Activated T-helper 9 cell treated with anti-CD3 and anti-CD28 coated beads, Interleukin-2, amount 50 U/mL, for 16 hours (primary cell): ENCODE measurements at regions not wholly inside any gene's neighbourhood (a gene's known extent, or its start where the extent isn't known, plus 50 kb on each side); places are given as distances from the start of the nearest gene placed in this dataset.
"Not testable (repeated sequence)": the region's sequence is repeated elsewhere in the genome, so short reads cannot be mapped to it uniquely, and the experiment has no call there.

Source experiments
- DNase-seq: peaks from one replicate; pipeline ENCODE4 v3.0.0-alpha.2; 2020; ENCODE audit warnings: low read depth

DNA sequence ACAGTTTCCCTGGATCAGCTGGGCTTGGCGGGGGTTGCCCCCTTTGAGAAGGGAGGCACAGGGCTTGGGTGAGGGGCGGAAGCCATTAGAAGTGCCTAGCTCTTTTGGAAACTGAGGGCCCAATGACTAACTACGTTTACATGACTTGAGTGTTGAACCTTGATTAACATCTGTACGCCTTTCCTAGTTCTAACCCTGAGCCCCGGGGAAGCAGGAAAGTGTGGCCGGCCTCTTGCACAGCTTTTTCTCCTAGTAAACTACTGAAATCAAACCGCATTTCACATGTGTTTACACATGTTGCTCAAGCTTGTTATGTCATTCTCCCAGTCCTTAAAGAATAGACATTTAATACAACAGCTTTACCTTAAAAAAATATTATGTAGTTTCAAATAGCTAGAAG lies 1356.4 kb upstream of the TMEM132C start:
- DNase-seq: no peak

- no peak for DNase-seq
Measured at GRCh38 chr12:126912111-126912510, 1354.9 kb upstream of the TMEM132C start.

GRCh38 chr12:126914170-126914793 lies 1352.7 kb upstream of the TMEM132C start:
- DNase-seq: no peak

DNA sequence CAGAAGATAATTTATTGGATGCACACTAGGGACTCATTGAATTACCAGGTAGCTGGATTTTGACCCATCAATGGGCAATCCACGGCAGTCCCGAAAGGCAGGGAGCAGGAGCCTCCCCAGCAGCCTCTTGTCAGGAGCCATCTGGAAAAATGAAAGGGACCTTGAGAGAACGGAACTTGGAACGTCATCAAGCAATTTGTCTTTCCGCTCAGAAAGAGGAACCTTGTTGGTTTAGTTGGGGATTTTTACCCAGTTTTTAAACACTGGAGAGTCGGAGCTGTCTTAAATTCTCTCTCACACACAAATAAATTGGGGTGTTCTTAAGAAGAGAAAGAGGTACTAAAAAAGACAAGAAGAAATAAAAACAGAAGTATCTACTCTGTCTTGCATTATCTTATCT lies 1351.7 kb upstream of the TMEM132C start:
- DNase-seq: no peak

DNA sequence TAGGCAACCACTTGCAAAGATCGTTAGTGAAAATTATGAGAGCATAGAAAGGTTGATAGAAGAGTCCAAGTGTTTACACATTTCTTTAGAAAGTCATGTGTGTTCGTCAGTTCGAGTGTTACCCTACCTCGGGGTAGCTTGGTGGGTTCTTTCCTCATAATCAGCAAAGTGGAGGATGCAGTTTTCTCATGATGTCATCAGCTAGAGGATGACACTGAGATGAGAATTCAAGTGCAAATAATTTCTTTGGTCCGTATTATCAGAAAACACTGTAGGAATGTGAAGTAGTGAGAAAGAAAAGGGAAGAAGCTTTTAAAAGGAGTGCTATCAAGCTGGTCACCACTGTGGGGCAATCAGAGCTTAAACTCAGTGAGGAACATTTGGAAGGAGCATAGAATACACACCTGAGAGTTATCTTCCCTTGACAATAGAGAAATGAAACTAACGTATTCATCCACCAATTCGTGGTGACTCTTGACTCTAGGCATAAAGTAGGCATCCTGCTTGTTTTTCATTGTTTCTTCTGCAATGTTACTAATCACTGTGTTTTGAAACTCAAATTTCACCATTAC lies 1340.9 kb upstream of the TMEM132C start:
- DNase-seq: no peak

GRCh38 chr12:126930234-126930633 lies 1336.7 kb upstream of the TMEM132C start:
- no peak for DNase-seq

DNA sequence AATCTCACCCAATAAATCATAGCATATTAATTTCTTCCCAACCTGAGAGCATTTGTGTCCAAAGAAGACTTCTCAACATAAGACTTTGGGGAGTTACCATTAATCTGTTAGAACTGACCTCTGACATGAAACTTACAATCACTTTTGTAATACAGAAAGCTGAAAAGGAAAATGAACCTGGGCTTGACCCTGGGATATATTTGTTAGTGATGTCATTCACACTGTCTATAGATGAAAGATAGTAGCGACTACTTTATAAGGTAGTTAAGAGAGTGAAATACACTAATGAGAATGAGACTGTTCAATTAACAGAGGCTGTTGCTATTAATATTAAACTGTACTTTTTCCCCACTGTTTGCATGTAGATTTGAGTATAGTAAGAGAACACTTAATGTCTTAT lies 1334.8 kb upstream of the TMEM132C start:
- no peak for DNase-seq

DNA sequence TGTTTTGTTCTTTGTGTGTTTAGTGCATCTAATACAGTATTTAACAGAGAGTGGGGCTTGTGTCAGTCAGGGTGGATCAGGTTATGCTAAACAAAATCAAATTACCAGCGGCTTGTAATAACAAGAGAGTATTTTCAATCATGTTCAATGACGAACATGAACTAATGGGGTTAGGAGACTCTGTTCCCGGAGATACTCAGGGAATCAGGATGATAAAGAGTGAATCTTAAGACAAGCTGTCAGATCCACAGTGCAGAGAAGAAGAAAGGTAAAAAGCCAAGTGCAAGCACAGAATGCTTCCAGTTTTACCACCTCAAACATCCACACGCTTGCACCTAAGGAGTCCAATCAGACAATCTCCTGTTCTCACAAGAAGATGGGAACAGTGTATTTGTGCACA lies 1331.5 kb upstream of the TMEM132C start:
- DNase-seq: no peak

GRCh38 chr12:126936181-126936851 lies 1330.7 kb upstream of the TMEM132C start:
- DNase-seq: no peak

- no peak for DNase-seq
Measured at GRCh38 chr12:126937431-126937830, 1329.5 kb upstream of the TMEM132C start.

DNA sequence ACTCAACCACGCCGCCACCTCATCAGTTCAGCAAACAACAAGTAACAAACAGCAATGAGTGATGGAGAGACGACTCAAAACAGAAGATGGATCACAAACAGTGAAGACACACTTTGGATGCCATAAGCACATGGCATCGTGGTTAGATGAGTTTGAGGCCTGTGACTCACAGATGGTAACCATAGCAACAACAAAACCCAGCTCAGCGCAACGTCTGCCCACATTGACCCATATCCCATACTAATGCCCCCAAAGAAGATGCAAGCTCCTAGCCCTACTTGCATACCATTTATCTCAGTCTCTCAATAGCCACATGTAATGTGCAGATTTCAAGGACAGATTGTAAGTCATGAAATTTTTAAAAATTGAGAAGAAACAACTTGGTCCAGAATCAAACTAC lies 1322.3 kb upstream of the TMEM132C start:
- DNase-seq: no peak

- not testable (repeated sequence) for DNase-seq
Measured at GRCh38 chr12:126946958-126947357, 1320.0 kb upstream of the TMEM132C start.

DNA sequence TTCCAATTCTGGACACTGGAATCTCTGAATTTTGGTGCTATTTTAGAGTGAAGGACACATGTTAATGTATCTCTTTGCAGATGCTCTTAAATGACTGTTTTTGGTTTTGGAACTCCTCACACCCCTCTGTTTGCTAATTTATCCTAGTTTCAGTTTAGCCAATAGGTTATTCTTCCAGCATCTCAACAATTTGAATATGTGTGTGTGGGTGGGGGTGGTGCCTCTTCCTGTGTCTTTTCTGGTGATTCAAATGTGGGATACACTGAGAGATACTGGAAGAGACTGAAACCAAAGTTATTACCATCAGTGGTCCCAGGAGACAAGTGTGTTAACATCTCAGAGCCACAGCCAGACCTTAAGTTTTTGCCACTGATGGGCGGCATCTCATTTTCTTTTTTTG lies 1317.4 kb upstream of the TMEM132C start:
- DNase-seq: no peak

GRCh38 chr12:126950266-126950665 lies 1316.7 kb upstream of the TMEM132C start:
- DNase-seq: no peak

DNA sequence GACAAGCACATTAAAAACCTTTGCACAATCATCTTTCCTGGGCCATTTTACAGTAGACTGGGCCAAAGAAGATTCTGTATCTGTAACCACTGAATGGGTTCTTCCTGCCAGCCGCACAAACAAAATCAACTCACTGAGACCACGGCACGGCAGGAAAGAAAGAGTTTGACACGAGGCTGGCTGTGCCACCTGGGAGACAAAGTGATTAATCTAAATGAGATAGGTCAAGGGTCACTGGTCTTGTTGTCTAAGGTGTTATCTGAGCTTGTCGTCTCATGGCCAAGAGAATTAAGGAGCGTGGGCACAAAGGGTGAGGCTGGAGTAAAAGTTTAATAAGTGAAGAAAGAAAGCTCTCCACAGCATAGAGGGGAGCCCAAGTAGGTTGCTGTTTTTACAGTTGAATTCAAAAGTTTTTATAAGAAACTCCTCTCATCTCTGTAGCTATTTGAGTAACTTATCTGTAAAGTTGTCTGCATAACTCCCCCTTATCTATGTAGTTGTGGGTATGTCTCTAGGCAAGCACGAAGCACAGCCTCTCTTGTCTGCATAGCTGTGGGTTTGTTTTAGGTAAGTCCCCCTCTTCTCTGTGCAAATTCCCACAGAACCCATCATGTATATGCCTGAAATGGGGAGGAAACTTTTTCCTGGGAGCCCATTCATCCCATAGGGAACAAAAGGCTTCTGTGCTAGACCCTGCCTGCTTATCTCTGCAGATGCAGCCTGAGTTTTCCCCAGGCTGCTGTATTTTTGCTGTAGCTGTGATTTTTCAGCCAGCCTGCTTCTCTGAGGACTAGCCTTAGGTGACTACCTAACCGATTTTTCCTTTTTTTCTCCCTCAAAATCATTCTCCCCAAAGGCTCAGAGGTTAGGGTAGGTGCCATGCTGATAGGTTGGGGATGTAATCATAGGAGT lies 1314.6 kb upstream of the TMEM132C start:
- DNase-seq: no peak

GRCh38 chr12:126953365-126953889 lies 1313.5 kb upstream of the TMEM132C start:
- no peak for DNase-seq

- DNase-seq: no peak
Measured at GRCh38 chr12:126960221-126960620, 1306.7 kb upstream of the TMEM132C start.

GRCh38 chr12:126960709-126961108 lies 1306.3 kb upstream of the TMEM132C start:
- no peak for DNase-seq

GRCh38 chr12:126963825-126964224 lies 1303.1 kb upstream of the TMEM132C start:
- no peak for DNase-seq

DNA sequence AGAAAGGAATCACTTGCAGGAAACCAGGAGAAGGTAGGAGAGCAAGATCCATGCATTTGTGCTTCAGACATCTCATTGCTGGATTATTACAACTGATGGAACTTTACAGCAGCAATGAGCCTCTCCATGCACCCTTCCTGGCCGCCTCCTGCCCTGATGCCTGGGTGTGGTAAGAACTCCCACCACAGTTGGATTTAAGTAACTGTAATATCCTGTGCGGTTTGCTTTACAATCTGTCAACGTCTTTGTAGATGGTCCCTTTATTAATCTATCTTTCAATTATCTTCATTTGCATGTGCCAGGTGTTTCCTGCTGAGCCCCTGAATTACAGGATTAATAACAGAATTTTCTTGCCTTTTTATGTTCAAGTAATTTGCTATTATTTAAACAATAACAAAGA lies 1300.5 kb upstream of the TMEM132C start:
- DNase-seq: no peak

DNA sequence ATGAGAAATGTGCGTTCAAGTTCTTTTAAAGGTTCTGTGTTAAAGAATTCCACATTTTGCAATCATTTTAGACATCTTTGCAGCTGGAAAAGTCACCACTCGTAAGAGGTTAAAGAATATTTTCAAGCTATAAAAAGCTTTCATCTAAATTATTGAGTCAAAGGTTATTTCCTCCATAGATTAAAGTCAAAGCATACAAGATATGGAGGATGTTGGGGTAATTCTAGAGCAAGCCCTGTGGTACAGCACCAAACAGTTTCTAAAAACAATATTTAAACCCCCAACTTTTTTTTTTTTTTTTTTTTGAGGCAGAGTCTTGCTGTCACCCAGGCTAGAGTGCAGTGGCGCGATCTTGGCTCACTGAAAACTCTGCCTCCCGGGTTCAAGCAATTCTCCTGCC lies 1299.8 kb upstream of the TMEM132C start:
- no peak for DNase-seq

- no peak for DNase-seq
Measured at GRCh38 chr12:126974779-126975178, 1292.2 kb upstream of the TMEM132C start.
